ENCODE measurements at regions not wholly inside any gene's neighbourhood (a gene's known extent, or its start where the extent isn't known, plus 50 kb on each side); places are given as distances from the start of the nearest gene placed in this dataset.

- H3K27me3 Mint-ChIP-seq: peaks cover 3% of the 10 kb centered on the region
- H3K4me3 Mint-ChIP-seq: no peak overlapping the region
- no peaks in the 10 kb centered on the region for H3K36me3 Mint-ChIP-seq (ENCODE audit: low read depth)
- H3K4me1 Mint-ChIP-seq (ENCODE audit: low read depth): no peaks in the 10 kb centered on the region
- no peaks in the 10 kb centered on the region for H3K9me3 Mint-ChIP-seq
- no peak for DNase-seq
- no peak overlapping the region for H3K27ac Mint-ChIP-seq
Observed at GRCh38 chr9:107138261-107138992, 144.7 kb upstream of the RAD23B start.

- Mint-ChIP-seq H3K4me3 (no peak overlapping the region), H3K4me1 (ENCODE audit: low read depth) (no peaks in the 10 kb centered on the region), H3K9me3 (no peaks in the 10 kb centered on the region), H3K27ac (no peak overlapping the region), H3K27me3 (peaks cover 3% of the 10 kb centered on the region), H3K36me3 (ENCODE audit: low read depth) (no peaks in the 10 kb centered on the region)
- no peak for DNase-seq
Observed at GRCh38 chr9:107141967-107142366, 141.1 kb upstream of the RAD23B start.

GRCh38 chr9:107142430-107142829, 140.6 kb upstream of the RAD23B start:
- Mint-ChIP-seq H3K27ac (no peak overlapping the region), H3K36me3 (ENCODE audit: low read depth) (no peaks in the 10 kb centered on the region), H3K4me1 (ENCODE audit: low read depth) (no peaks in the 10 kb centered on the region), H3K9me3 (no peaks in the 10 kb centered on the region), H3K4me3 (no peak overlapping the region), H3K27me3 (peaks cover 3% of the 10 kb centered on the region)
- DNase-seq: no peak

- Mint-ChIP-seq H3K9me3 (no peaks in the 10 kb centered on the region), H3K27ac (no peak overlapping the region), H3K4me1 (ENCODE audit: low read depth) (no peaks in the 10 kb centered on the region), H3K27me3 (peaks cover 3% of the 10 kb centered on the region), H3K36me3 (ENCODE audit: low read depth) (no peaks in the 10 kb centered on the region), H3K4me3 (no peak overlapping the region)
- no peak for DNase-seq
Observed at GRCh38 chr9:107142896-107143603, 140.0 kb upstream of the RAD23B start.

- Mint-ChIP-seq H3K36me3 (ENCODE audit: low read depth) (no peaks in the 10 kb centered on the region), H3K4me3 (no peak overlapping the region), H3K27ac (no peak overlapping the region), H3K9me3 (no peaks in the 10 kb centered on the region), H3K27me3 (peaks cover 3% of the 10 kb centered on the region), H3K4me1 (ENCODE audit: low read depth) (no peaks in the 10 kb centered on the region)
- no peak for DNase-seq
Observed at GRCh38 chr9:107144475-107144874, 138.6 kb upstream of the RAD23B start.

GRCh38 chr9:107147134-107147533, 135.9 kb upstream of the RAD23B start:
- peaks cover 2% of the 10 kb centered on the region for H3K9me3 Mint-ChIP-seq
- DNase-seq: no peak
- H3K27me3 Mint-ChIP-seq: peaks cover under 1% of the 10 kb centered on the region
- no peaks in the 10 kb centered on the region for H3K4me1 Mint-ChIP-seq (ENCODE audit: low read depth)
- no peak overlapping the region for H3K27ac Mint-ChIP-seq
- H3K36me3 Mint-ChIP-seq (ENCODE audit: low read depth): no peaks in the 10 kb centered on the region
- H3K4me3 Mint-ChIP-seq: no peak overlapping the region

- no peaks in the 10 kb centered on the region for H3K4me1 Mint-ChIP-seq (ENCODE audit: low read depth)
- no peak overlapping the region for H3K27ac Mint-ChIP-seq
- H3K9me3 Mint-ChIP-seq: peaks cover 2% of the 10 kb centered on the region
- H3K27me3 Mint-ChIP-seq: peaks cover 5% of the 10 kb centered on the region
- no peaks in the 10 kb centered on the region for H3K36me3 Mint-ChIP-seq (ENCODE audit: low read depth)
- DNase-seq: no peak
- no peak overlapping the region for H3K4me3 Mint-ChIP-seq
Observed at GRCh38 chr9:107148216-107148615, 134.9 kb upstream of the RAD23B start.

- Mint-ChIP-seq H3K27ac (no peak overlapping the region), H3K36me3 (ENCODE audit: low read depth) (no peaks in the 10 kb centered on the region), H3K9me3 (peaks cover 2% of the 10 kb centered on the region)
Observed at GRCh38 chr9:107149756-107150155, 133.3 kb upstream of the RAD23B start.

GRCh38 chr9:107153336-107153735, 129.7 kb upstream of the RAD23B start:
- no peak overlapping the region for H3K4me3 Mint-ChIP-seq
- no peak for DNase-seq
- no peaks in the 10 kb centered on the region for H3K36me3 Mint-ChIP-seq (ENCODE audit: low read depth)
- no peaks in the 10 kb centered on the region for H3K4me1 Mint-ChIP-seq (ENCODE audit: low read depth)
- peaks cover 2% of the 10 kb centered on the region for H3K9me3 Mint-ChIP-seq
- H3K27me3 Mint-ChIP-seq: peaks cover 15% of the 10 kb centered on the region
- no peak overlapping the region for H3K27ac Mint-ChIP-seq

More at GRCh38 chr9:107149756-107150155, 133.3 kb upstream of the RAD23B start:
- H3K4me3 Mint-ChIP-seq: no peak overlapping the region
- H3K27me3 Mint-ChIP-seq: peaks cover 9% of the 10 kb centered on the region
- DNase-seq: no peak
- no peaks in the 10 kb centered on the region for H3K4me1 Mint-ChIP-seq (ENCODE audit: low read depth)

GRCh38 chr9:107154291-107154690, 128.8 kb upstream of the RAD23B start:
- Mint-ChIP-seq H3K27me3 (peaks cover 18% of the 10 kb centered on the region), H3K4me3 (no peak overlapping the region), H3K36me3 (ENCODE audit: low read depth) (no peaks in the 10 kb centered on the region), H3K9me3 (peaks cover 2% of the 10 kb centered on the region), H3K4me1 (ENCODE audit: low read depth) (no peaks in the 10 kb centered on the region), H3K27ac (no peak overlapping the region)
- no peak for DNase-seq

GRCh38 chr9:107154766-107155165, 128.3 kb upstream of the RAD23B start:
- Mint-ChIP-seq H3K9me3 (peaks cover 2% of the 10 kb centered on the region), H3K36me3 (ENCODE audit: low read depth) (no peaks in the 10 kb centered on the region), H3K27ac (no peak overlapping the region), H3K27me3 (peaks cover 18% of the 10 kb centered on the region), H3K4me1 (ENCODE audit: low read depth) (no peaks in the 10 kb centered on the region), H3K4me3 (no peak overlapping the region)
- DNase-seq: no peak

GRCh38 chr9:107155244-107155817, 127.7 kb upstream of the RAD23B start:
- H3K9me3 Mint-ChIP-seq: peaks cover 2% of the 10 kb centered on the region
- DNase-seq: no peak
- no peak overlapping the region for H3K4me3 Mint-ChIP-seq

GRCh38 chr9:107158321-107158720, 124.8 kb upstream of the RAD23B start:
- no peak for DNase-seq
- Mint-ChIP-seq H3K4me1 (ENCODE audit: low read depth) (no peaks in the 10 kb centered on the region), H3K4me3 (no peak overlapping the region), H3K36me3 (ENCODE audit: low read depth) (no peaks in the 10 kb centered on the region), H3K27me3 (peaks cover 13% of the 10 kb centered on the region), H3K9me3 (no peaks in the 10 kb centered on the region), H3K27ac (no peak overlapping the region)

More at GRCh38 chr9:107155244-107155817, 127.7 kb upstream of the RAD23B start:
- Mint-ChIP-seq H3K36me3 (ENCODE audit: low read depth) (no peaks in the 10 kb centered on the region), H3K27ac (no peak overlapping the region), H3K4me1 (ENCODE audit: low read depth) (no peaks in the 10 kb centered on the region), H3K27me3 (peaks cover 18% of the 10 kb centered on the region)

- DNase-seq: no peak
- Mint-ChIP-seq H3K27ac (no peak overlapping the region), H3K4me3 (no peak overlapping the region), H3K9me3 (no peaks in the 10 kb centered on the region), H3K4me1 (ENCODE audit: low read depth) (no peaks in the 10 kb centered on the region), H3K36me3 (ENCODE audit: low read depth) (no peaks in the 10 kb centered on the region), H3K27me3 (peaks cover 16% of the 10 kb centered on the region)
Observed at GRCh38 chr9:107161338-107161737, 121.7 kb upstream of the RAD23B start.

GRCh38 chr9:107163370-107163769, 119.7 kb upstream of the RAD23B start:
- H3K9me3 Mint-ChIP-seq: no peaks in the 10 kb centered on the region
- H3K4me3 Mint-ChIP-seq: no peak overlapping the region
- H3K27me3 Mint-ChIP-seq: peaks cover 13% of the 10 kb centered on the region
- no peak for DNase-seq
- H3K36me3 Mint-ChIP-seq (ENCODE audit: low read depth): no peaks in the 10 kb centered on the region
- no peak overlapping the region for H3K27ac Mint-ChIP-seq
- no peaks in the 10 kb centered on the region for H3K4me1 Mint-ChIP-seq (ENCODE audit: low read depth)

All from activated T-cell treated with anti-CD3 and anti-CD28 coated beads, Interleukin-2, amount 50 U/mL, for 24 hours (primary cell).